OCI-LY1 (cell line): ENCODE measurements at regions not wholly inside any gene's neighbourhood (a gene's known extent, or its start where the extent isn't known, plus 50 kb on each side); places are given as distances from the start of the nearest gene placed in this dataset.

ENCODE experiments used
- H2AFZ ChIP-seq: fragments of 200-600 bp; sonication (generic), shearing (Covaris generic); 2 replicates; pipeline ENCODE4 v1.6.0; 2014; ENCODE audit warnings: antibody characterized with exemption, mild to moderate bottlenecking, low read length
- H3F3A ChIP-seq: fragments of 200-600 bp; sonication (generic), shearing (Covaris generic); 2 replicates; pipeline ENCODE4 v1.6.0; 2014; ENCODE audit warnings: mild to moderate bottlenecking, antibody characterized with exemption, low read length, moderate library complexity; ENCODE audit not compliant: insufficient read depth
- H3K27ac ChIP-seq: fragments of 200-600 bp; sonication (generic); 2 replicates; pipeline ENCODE4 v1.5.1; 2014; ENCODE audit warnings: low read length, mixed run types, mild to moderate bottlenecking, low read depth; ENCODE audit not compliant: poor library complexity, severe bottlenecking
- H3K27me3 ChIP-seq: fragments of 200-600 bp; sonication (generic); 2 replicates; pipeline ENCODE4 v1.6.0; 2014; ENCODE audit warnings: antibody characterized with exemption, mild to moderate bottlenecking, low read length, moderate library complexity; ENCODE audit not compliant: insufficient read depth
- H3K36me3 ChIP-seq: fragments of 200-600 bp; sonication (generic); 2 replicates; pipeline ENCODE4 v1.6.1; 2014; ENCODE audit warnings: mild to moderate bottlenecking, antibody characterized with exemption, low read length, moderate library complexity, mixed read lengths; ENCODE audit not compliant: insufficient read depth
- H3K4me1 ChIP-seq: fragments of 200-600 bp; sonication (generic); 2 replicates; pipeline ENCODE4 v1.5.1; 2014; ENCODE audit warnings: mild to moderate bottlenecking, low read length, moderate library complexity; ENCODE audit not compliant: insufficient read depth, severe bottlenecking
- H3K4me2 ChIP-seq: fragments of 200-600 bp; sonication (generic), shearing (Covaris generic); 2 replicates; pipeline ENCODE4 v1.6.1; 2014; ENCODE audit warnings: low read length
- H3K4me3 ChIP-seq: fragments of 200-600 bp; sonication (generic); 2 replicates; pipeline ENCODE4 v1.5.1; 2014; ENCODE audit warnings: low read length, low read depth, mild to moderate bottlenecking, mixed read lengths; ENCODE audit not compliant: poor library complexity, severe bottlenecking
- H3K79me2 ChIP-seq: fragments of 200-600 bp; shearing (Covaris generic); 2 replicates; pipeline ENCODE4 v1.6.1; 2016; ENCODE audit warnings: mixed run types, low read length, mixed read lengths; ENCODE audit not compliant: insufficient read depth
- H3K9ac ChIP-seq: fragments of 200-600 bp; sonication (generic), shearing (Covaris generic); 2 replicates; pipeline ENCODE4 v1.6.1; 2014; ENCODE audit warnings: mild to moderate bottlenecking, low read length, mixed read lengths
- H3K9me2 ChIP-seq: fragments of 200-600 bp; sonication (generic), shearing (Covaris generic); 2 replicates; pipeline ENCODE4 v1.6.1; 2014; ENCODE audit warnings: low read depth, mild to moderate bottlenecking, low read length, mixed read lengths
- H3K9me3 ChIP-seq: fragments of 200-600 bp; shearing (Covaris generic); 2 replicates; pipeline ENCODE4 v1.6.1; 2014; ENCODE audit warnings: low read length, mixed read lengths
- H4K20me1 ChIP-seq: fragments of 200-600 bp; sonication (generic), shearing (Covaris generic); 2 replicates; pipeline ENCODE4 v1.6.0; 2016; ENCODE audit warnings: mild to moderate bottlenecking, low read length; ENCODE audit not compliant: insufficient read depth
- EZH2 ChIP-seq: fragments of 200-600 bp; sonication (generic), shearing (Covaris generic); IDR thresholded peaks from 2 replicates; pipeline ENCODE4 v1.8.0; 2017; ENCODE audit warnings: borderline replicate concordance, mixed run types, mild to moderate bottlenecking, antibody characterized with exemption, low read length, moderate library complexity, mixed read lengths
- TF ChIP-seq, protein P1 (sequence below): fragments of 200-600 bp; sonication (generic), shearing (Covaris generic); IDR thresholded peaks from 2 replicates; pipeline ENCODE4 v1.5.1; 2017; ENCODE audit warnings: mild to moderate bottlenecking, antibody characterized with exemption, low read length, moderate library complexity, mixed read lengths

GRCh38 chr2:147255812-147256211 lies 589.0 kb upstream of the ACVR2A start:
- Histone ChIP-seq H3F3A (no peaks in the 10 kb centered on the region), H4K20me1 (no peaks in the 10 kb centered on the region), H3K27ac (no peak overlapping the region), H3K9me3 (no peaks in the 10 kb centered on the region), H3K79me2 (no peaks in the 10 kb centered on the region), H3K4me1 (no peaks in the 10 kb centered on the region), H3K4me2 (no peak overlapping the region), H3K4me3 (no peak overlapping the region), H2AFZ (no peak overlapping the region), H3K9ac (no peak overlapping the region), H3K27me3 (no peaks in the 10 kb centered on the region), H3K9me2 (no peaks in the 10 kb centered on the region), H3K36me3 (no peaks in the 10 kb centered on the region)
- TF ChIP-seq EZH2, result no peak
- TF ChIP-seq, protein P1, sequence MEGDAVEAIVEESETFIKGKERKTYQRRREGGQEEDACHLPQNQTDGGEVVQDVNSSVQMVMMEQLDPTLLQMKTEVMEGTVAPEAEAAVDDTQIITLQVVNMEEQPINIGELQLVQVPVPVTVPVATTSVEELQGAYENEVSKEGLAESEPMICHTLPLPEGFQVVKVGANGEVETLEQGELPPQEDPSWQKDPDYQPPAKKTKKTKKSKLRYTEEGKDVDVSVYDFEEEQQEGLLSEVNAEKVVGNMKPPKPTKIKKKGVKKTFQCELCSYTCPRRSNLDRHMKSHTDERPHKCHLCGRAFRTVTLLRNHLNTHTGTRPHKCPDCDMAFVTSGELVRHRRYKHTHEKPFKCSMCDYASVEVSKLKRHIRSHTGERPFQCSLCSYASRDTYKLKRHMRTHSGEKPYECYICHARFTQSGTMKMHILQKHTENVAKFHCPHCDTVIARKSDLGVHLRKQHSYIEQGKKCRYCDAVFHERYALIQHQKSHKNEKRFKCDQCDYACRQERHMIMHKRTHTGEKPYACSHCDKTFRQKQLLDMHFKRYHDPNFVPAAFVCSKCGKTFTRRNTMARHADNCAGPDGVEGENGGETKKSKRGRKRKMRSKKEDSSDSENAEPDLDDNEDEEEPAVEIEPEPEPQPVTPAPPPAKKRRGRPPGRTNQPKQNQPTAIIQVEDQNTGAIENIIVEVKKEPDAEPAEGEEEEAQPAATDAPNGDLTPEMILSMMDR, result no peak

DNA sequence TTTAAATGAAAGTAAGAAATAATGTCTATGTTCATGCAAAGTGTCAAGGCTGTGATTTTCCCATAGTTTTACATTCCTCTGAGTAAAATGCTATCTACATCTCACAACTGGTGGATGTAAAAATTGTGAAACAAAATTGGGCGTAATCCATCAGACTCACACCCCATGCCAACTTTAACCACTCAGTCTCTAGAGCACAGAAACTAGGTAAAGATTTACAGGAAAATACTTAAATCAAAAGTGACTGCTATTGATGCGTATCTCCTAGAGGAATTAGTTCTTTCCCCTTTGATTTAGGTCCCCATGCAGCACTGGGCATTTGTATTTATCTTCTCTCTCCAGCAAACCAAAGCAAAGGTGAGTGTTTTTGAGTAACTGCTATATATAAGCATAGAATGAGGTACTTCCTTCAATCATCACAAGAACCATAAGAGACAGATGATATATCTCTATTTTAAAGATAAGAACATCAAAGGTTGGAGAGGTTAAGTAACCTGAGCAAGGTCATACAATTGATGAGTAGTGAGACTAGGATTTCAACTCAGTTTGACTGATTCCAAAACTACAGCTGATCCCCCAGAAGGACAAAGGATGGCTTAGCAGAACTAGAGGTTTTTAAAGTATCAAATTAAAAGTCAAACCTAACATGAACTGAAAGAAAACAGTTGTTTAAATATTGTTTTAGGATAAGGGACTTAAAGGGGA lies 594.0 kb upstream of the ACVR2A start:
- Histone ChIP-seq H4K20me1 (no peaks in the 10 kb centered on the region), H3K9ac (no peak overlapping the region), H3K9me3 (no peaks in the 10 kb centered on the region), H3F3A (no peaks in the 10 kb centered on the region), H3K4me3 (no peak overlapping the region), H3K27me3 (no peaks in the 10 kb centered on the region), H3K4me1 (no peaks in the 10 kb centered on the region), H2AFZ (no peak overlapping the region), H3K36me3 (no peaks in the 10 kb centered on the region), H3K79me2 (no peaks in the 10 kb centered on the region), H3K27ac (no peak overlapping the region), H3K9me2 (no peaks in the 10 kb centered on the region), H3K4me2 (no peak overlapping the region)
- TF ChIP-seq, protein P1, result no peak
- TF ChIP-seq EZH2, result no peak

- Histone ChIP-seq H3K79me2 (no peaks in the 10 kb centered on the region), H2AFZ (no peak overlapping the region), H4K20me1 (no peaks in the 10 kb centered on the region), H3K4me2 (no peak overlapping the region), H3K27me3 (no peaks in the 10 kb centered on the region), H3K9ac (no peak overlapping the region), H3K9me2 (no peaks in the 10 kb centered on the region), H3K27ac (no peak overlapping the region), H3K9me3 (no peaks in the 10 kb centered on the region), H3K4me3 (no peak overlapping the region), H3F3A (no peaks in the 10 kb centered on the region), H3K36me3 (no peaks in the 10 kb centered on the region), H3K4me1 (no peaks in the 10 kb centered on the region)
- no peak for TF ChIP-seq EZH2
- TF ChIP-seq, protein P1, result no peak
Observed at GRCh38 chr2:147247749-147248148, 597.1 kb upstream of the ACVR2A start.
